Skeletal muscle tissue (tissue), 3 donors: ENCODE measurements at regions not wholly inside any gene's neighbourhood (a gene's known extent, or its start where the extent isn't known, plus 50 kb on each side); places are given as distances from the start of the nearest gene placed in this dataset.
A peak's percentile ranks its signal among the peaks of the same experiment; 100 is the strongest.

Experiments used
- H3K27ac ChIP-seq: one replicate; pipeline ENCODE4 v1.7.0; 2013; ENCODE audit warnings: mild to moderate bottlenecking, low read depth, low read length, inconsistent platforms
- H3K27me3 ChIP-seq, 3 donors: one replicate each; pipeline ENCODE4 v1.7.0; 2013; ENCODE audit warnings: low read length in 3 of 3; ENCODE audit not compliant: control insufficient read depth in 3 of 3, insufficient read depth in 3 of 3
- H3K36me3 ChIP-seq, 3 donors: one replicate each; pipeline ENCODE4 v1.7.0; 2013; ENCODE audit warnings: low read length in 3 of 3; ENCODE audit not compliant: control insufficient read depth in 3 of 3, insufficient read depth in 3 of 3
- H3K4me1 ChIP-seq, 3 donors: one replicate each; pipeline ENCODE4 v1.7.0; 2013; ENCODE audit warnings: low read length in 3 of 3, mild to moderate bottlenecking in 3 of 3; ENCODE audit not compliant: control insufficient read depth in 3 of 3, insufficient read depth in 3 of 3
- H3K4me3 ChIP-seq, 3 donors: one replicate each; pipeline ENCODE4 v1.7.0; 2013; ENCODE audit warnings: low read length in 3 of 3
- H3K9ac ChIP-seq, 3 donors: one replicate each; pipeline ENCODE4 v1.7.0; 2013; ENCODE audit warnings: low read length in 3 of 3, mild to moderate bottlenecking in 3 of 3, moderate library complexity in 2 of 3, low read depth in 1 of 3
- H3K9me3 ChIP-seq, 3 donors: one replicate each; pipeline ENCODE4 v1.7.0; 2013; ENCODE audit warnings: low read length in 3 of 3; ENCODE audit not compliant: control insufficient read depth in 3 of 3
- donor health status: Osteomylitis.

- Histone ChIP-seq H3K4me1 (no peaks in the 10 kb centered on the region), H3K4me3 (no peak overlapping the region), H3K36me3 (no peaks in the 10 kb centered on the region), H3K27ac (no peak overlapping the region), H3K9ac (no peak overlapping the region), H3K27me3 (no peaks in the 10 kb centered on the region), H3K9me3 (no peaks in the 10 kb centered on the region)
Measured at GRCh38 chr3:36201546-36201945, 178.8 kb upstream of the STAC start.

GRCh38 chr3:36206956-36207580 is 173.2 kb upstream of the STAC start:
- no peak overlapping the region for H3K27ac ChIP-seq
- no peak overlapping the region for H3K4me3 ChIP-seq
- H3K36me3 ChIP-seq: no peaks in the 10 kb centered on the region
- H3K9me3 ChIP-seq: no peaks in the 10 kb centered on the region
- no peaks in the 10 kb centered on the region for H3K27me3 ChIP-seq
- peaks cover 2 to 13% (median 9%) of the 10 kb centered on the region in 3 donors for H3K4me1 ChIP-seq
- no peak overlapping the region for H3K9ac ChIP-seq

- H3K9me3 ChIP-seq: no peaks in the 10 kb centered on the region
- peak overlapping the region; percentile 66 for H3K27ac ChIP-seq
- H3K36me3 ChIP-seq: no peaks in the 10 kb centered on the region
- no peak overlapping the region for H3K4me3 ChIP-seq
- no peak overlapping the region for H3K9ac ChIP-seq
- peaks cover 2 to 21% (median 13%) of the 10 kb centered on the region in 3 donors for H3K4me1 ChIP-seq
- H3K27me3 ChIP-seq: no peaks in the 10 kb centered on the region
Measured at GRCh38 chr3:36210840-36211651, 169.3 kb upstream of the STAC start.

GRCh38 chr3:36211652-36211999 is 168.7 kb upstream of the STAC start:
- Histone ChIP-seq H3K27ac (peak overlapping the region; percentile 66), H3K4me1 (peaks cover 2 to 21% (median 13%) of the 10 kb centered on the region in 3 donors), H3K9ac (no peak overlapping the region), H3K9me3 (no peaks in the 10 kb centered on the region), H3K27me3 (no peaks in the 10 kb centered on the region), H3K4me3 (no peak overlapping the region), H3K36me3 (no peaks in the 10 kb centered on the region)

- no peak overlapping the region for H3K4me3 ChIP-seq
- no peaks in the 10 kb centered on the region for H3K36me3 ChIP-seq
- H3K4me1 ChIP-seq: peaks cover 2 to 21% (median 13%) of the 10 kb centered on the region in 3 donors
- no peaks in the 10 kb centered on the region for H3K9me3 ChIP-seq
- H3K27ac ChIP-seq: peak overlapping the region; percentile 66
- H3K9ac ChIP-seq: no peak overlapping the region
- H3K27me3 ChIP-seq: no peaks in the 10 kb centered on the region
Measured at GRCh38 chr3:36212251-36212650, 168.1 kb upstream of the STAC start.

- no peak overlapping the region for H3K9ac ChIP-seq
- no peaks in the 10 kb centered on the region for H3K36me3 ChIP-seq
- no peaks in the 10 kb centered on the region for H3K27me3 ChIP-seq
- H3K9me3 ChIP-seq: peaks cover 0 to 5% (median 0%) of the 10 kb centered on the region in 3 donors
- no peak overlapping the region for H3K27ac ChIP-seq
- H3K4me1 ChIP-seq: peaks cover 2 to 21% (median 13%) of the 10 kb centered on the region in 3 donors
- H3K4me3 ChIP-seq: no peak overlapping the region
Measured at GRCh38 chr3:36214460-36214859, 165.8 kb upstream of the STAC start.

GRCh38 chr3:36215241-36215640 is 165.1 kb upstream of the STAC start:
- H3K27me3 ChIP-seq: no peaks in the 10 kb centered on the region
- H3K9me3 ChIP-seq: peaks cover 0 to 5% (median 0%) of the 10 kb centered on the region in 3 donors
- no peaks in the 10 kb centered on the region for H3K36me3 ChIP-seq
- H3K27ac ChIP-seq: no peak overlapping the region
- H3K4me3 ChIP-seq: no peak overlapping the region
- peaks cover 2 to 21% (median 13%) of the 10 kb centered on the region in 3 donors for H3K4me1 ChIP-seq
- no peak overlapping the region for H3K9ac ChIP-seq

GRCh38 chr3:36219398-36219797 is 160.9 kb upstream of the STAC start:
- Histone ChIP-seq H3K27me3 (no peaks in the 10 kb centered on the region), H3K4me1 (peaks cover 0 to 8% (median 0%) of the 10 kb centered on the region in 3 donors), H3K9ac (no peak overlapping the region), H3K4me3 (no peak overlapping the region), H3K9me3 (peaks cover 0 to 5% (median 0%) of the 10 kb centered on the region in 3 donors), H3K27ac (no peak overlapping the region), H3K36me3 (no peaks in the 10 kb centered on the region)

- H3K4me3 ChIP-seq: no peak overlapping the region
- no peaks in the 10 kb centered on the region for H3K36me3 ChIP-seq
- H3K9me3 ChIP-seq: peaks cover 0 to 5% (median 0%) of the 10 kb centered on the region in 3 donors
- no peak overlapping the region for H3K27ac ChIP-seq
- no peak overlapping the region for H3K9ac ChIP-seq
- no peaks in the 10 kb centered on the region for H3K4me1 ChIP-seq
- no peaks in the 10 kb centered on the region for H3K27me3 ChIP-seq
Measured at GRCh38 chr3:36220173-36220572, 160.1 kb upstream of the STAC start.

- Histone ChIP-seq H3K27ac (no peak overlapping the region), H3K4me3 (no peak overlapping the region), H3K36me3 (no peaks in the 10 kb centered on the region), H3K9me3 (peaks cover 0 to 5% (median 0%) of the 10 kb centered on the region in 3 donors), H3K27me3 (no peaks in the 10 kb centered on the region), H3K4me1 (no peaks in the 10 kb centered on the region), H3K9ac (no peak overlapping the region)
Measured at GRCh38 chr3:36221975-36222374, 158.3 kb upstream of the STAC start.
